Neural crest cell (in vitro differentiated cells): ENCODE measurements at regions not wholly inside any gene's neighbourhood (a gene's known extent, or its start where the extent isn't known, plus 50 kb on each side); places are given as distances from the start of the nearest gene placed in this dataset.
"Not testable (repeated sequence)": the region's sequence is repeated elsewhere in the genome, so short reads cannot be mapped to it uniquely, and the experiment has no call there.

Source experiments
- DNase-seq: peaks from one replicate; pipeline ENCODE4 v3.0.0; 2021; ENCODE audit warnings: low read depth, mixed read lengths, low spot score
- H3K27ac Mint-ChIP-seq: one replicate; pipeline ENCODE4 v1.8.0; 2021; ENCODE audit warnings: mild to moderate bottlenecking, mixed read lengths; ENCODE audit not compliant: unreplicated experiment
- H3K27me3 Mint-ChIP-seq: 2 replicates; pipeline ENCODE4 v1.8.0; 2021; ENCODE audit warnings: low read depth, mild to moderate bottlenecking, mixed read lengths
- H3K36me3 Mint-ChIP-seq: 2 replicates; pipeline ENCODE4 v1.8.0; 2021; ENCODE audit warnings: low read depth, mild to moderate bottlenecking, mixed read lengths
- H3K4me1 Mint-ChIP-seq: 2 replicates; pipeline ENCODE4 v1.8.0; 2021; ENCODE audit warnings: mixed read lengths
- H3K4me3 Mint-ChIP-seq: one replicate; pipeline ENCODE4 v1.8.0; 2021; ENCODE audit warnings: mild to moderate bottlenecking, mixed read lengths
- H3K9me3 Mint-ChIP-seq: 2 replicates; pipeline ENCODE4 v1.8.0; 2021; ENCODE audit warnings: mixed read lengths
- CTCF ChIP-seq: fragments of 200-600 bp; sonication (generic); conservative IDR thresholded peaks from 2 replicates; pipeline ENCODE4 v1.5.0; 2021; ENCODE audit warnings: antibody characterized with exemption, mild to moderate bottlenecking

- no peak for TF ChIP-seq CTCF
- Mint-ChIP-seq H3K36me3 (no peaks in the 10 kb centered on the region), H3K27me3 (no peaks in the 10 kb centered on the region), H3K4me1 (no peaks in the 10 kb centered on the region), H3K27ac (no peak overlapping the region), H3K4me3 (no peak overlapping the region), H3K9me3 (no peaks in the 10 kb centered on the region)
- no peak for DNase-seq
These were observed 71.3 kb upstream of the DGKB start for GRCh38 chr7:14973712-14974428.

GRCh38 chr7:14971678-14972077 is 69.1 kb upstream of the DGKB start:
- H3K27ac Mint-ChIP-seq, DNase-seq, H3K4me3 Mint-ChIP-seq, H3K27me3 Mint-ChIP-seq, H3K9me3 Mint-ChIP-seq, H3K36me3 Mint-ChIP-seq, H3K4me1 Mint-ChIP-seq: not testable (repeated sequence)

GRCh38 chr7:14967376-14967775 is 64.8 kb upstream of the DGKB start:
- not testable (repeated sequence) for H3K4me1 Mint-ChIP-seq, H3K36me3 Mint-ChIP-seq, H3K9me3 Mint-ChIP-seq, H3K4me3 Mint-ChIP-seq, H3K27me3 Mint-ChIP-seq, H3K27ac Mint-ChIP-seq, DNase-seq

- no peaks in the 10 kb centered on the region for H3K9me3 Mint-ChIP-seq
- DNase-seq, result no peak
- H3K4me1 Mint-ChIP-seq, result no peaks in the 10 kb centered on the region
- no peak overlapping the region for H3K4me3 Mint-ChIP-seq
- no peak for TF ChIP-seq CTCF
- no peaks in the 10 kb centered on the region for H3K36me3 Mint-ChIP-seq
- H3K27me3 Mint-ChIP-seq, result no peaks in the 10 kb centered on the region
- no peak overlapping the region for H3K27ac Mint-ChIP-seq
These were observed 60.2 kb upstream of the DGKB start for GRCh38 chr7:14962778-14963177.

- no peaks in the 10 kb centered on the region for H3K36me3 Mint-ChIP-seq
- no peak for TF ChIP-seq CTCF
- no peaks in the 10 kb centered on the region for H3K4me1 Mint-ChIP-seq
- no peaks in the 10 kb centered on the region for H3K27me3 Mint-ChIP-seq
- no peak overlapping the region for H3K4me3 Mint-ChIP-seq
- DNase-seq, result no peak
- H3K9me3 Mint-ChIP-seq, result no peaks in the 10 kb centered on the region
- H3K27ac Mint-ChIP-seq, result no peak overlapping the region
These were observed 58.2 kb upstream of the DGKB start for GRCh38 chr7:14960721-14961120.

GRCh38 chr7:14959339-14959738 is 56.8 kb upstream of the DGKB start:
- Mint-ChIP-seq H3K4me3 (no peak overlapping the region), H3K36me3 (no peaks in the 10 kb centered on the region), H3K9me3 (no peaks in the 10 kb centered on the region), H3K27ac (no peak overlapping the region), H3K4me1 (no peaks in the 10 kb centered on the region), H3K27me3 (no peaks in the 10 kb centered on the region)
- DNase-seq, result no peak
- TF ChIP-seq CTCF, result no peak
